Body of pancreas (tissue), 4 donors: ENCODE measurements at regions not wholly inside any gene's neighbourhood (a gene's known extent, or its start where the extent isn't known, plus 50 kb on each side); places are given as distances from the start of the nearest gene placed in this dataset.

ENCODE experiments used
- POLR2A ChIP-seq, 3 donors: fragments of 450-650 bp; IDR thresholded peaks; one replicate each; pipeline ENCODE4 v1.6.1; 2016; ENCODE audit warnings: antibody characterized with exemption in 3 of 3, mild to moderate bottlenecking in 2 of 3
- TF ChIP-seq, protein P1 (sequence below), 7 experiments: fragments of 450-650 bp in 4 of 7; fragments of 200-600 bp in 3 of 7; sonication (generic) in 3 of 7; IDR thresholded peaks; one replicate each; pipeline ENCODE4 v1.5.1; 2016 to 2019; ENCODE audit warnings: antibody characterized with exemption in 7 of 7

- TF ChIP-seq, protein P1, sequence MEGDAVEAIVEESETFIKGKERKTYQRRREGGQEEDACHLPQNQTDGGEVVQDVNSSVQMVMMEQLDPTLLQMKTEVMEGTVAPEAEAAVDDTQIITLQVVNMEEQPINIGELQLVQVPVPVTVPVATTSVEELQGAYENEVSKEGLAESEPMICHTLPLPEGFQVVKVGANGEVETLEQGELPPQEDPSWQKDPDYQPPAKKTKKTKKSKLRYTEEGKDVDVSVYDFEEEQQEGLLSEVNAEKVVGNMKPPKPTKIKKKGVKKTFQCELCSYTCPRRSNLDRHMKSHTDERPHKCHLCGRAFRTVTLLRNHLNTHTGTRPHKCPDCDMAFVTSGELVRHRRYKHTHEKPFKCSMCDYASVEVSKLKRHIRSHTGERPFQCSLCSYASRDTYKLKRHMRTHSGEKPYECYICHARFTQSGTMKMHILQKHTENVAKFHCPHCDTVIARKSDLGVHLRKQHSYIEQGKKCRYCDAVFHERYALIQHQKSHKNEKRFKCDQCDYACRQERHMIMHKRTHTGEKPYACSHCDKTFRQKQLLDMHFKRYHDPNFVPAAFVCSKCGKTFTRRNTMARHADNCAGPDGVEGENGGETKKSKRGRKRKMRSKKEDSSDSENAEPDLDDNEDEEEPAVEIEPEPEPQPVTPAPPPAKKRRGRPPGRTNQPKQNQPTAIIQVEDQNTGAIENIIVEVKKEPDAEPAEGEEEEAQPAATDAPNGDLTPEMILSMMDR (IDR thresholded peaks at IDR 0.05), result no peak
- no peak for TF ChIP-seq POLR2A (IDR thresholded peaks at IDR 0.05)
Observed at GRCh38 chr14:98579140-98579539, 692.9 kb downstream of the BCL11B start.
